ENCODE measurements at regions not wholly inside any gene's neighbourhood (a gene's known extent, or its start where the extent isn't known, plus 50 kb on each side); places are given as distances from the start of the nearest gene placed in this dataset.

DNA sequence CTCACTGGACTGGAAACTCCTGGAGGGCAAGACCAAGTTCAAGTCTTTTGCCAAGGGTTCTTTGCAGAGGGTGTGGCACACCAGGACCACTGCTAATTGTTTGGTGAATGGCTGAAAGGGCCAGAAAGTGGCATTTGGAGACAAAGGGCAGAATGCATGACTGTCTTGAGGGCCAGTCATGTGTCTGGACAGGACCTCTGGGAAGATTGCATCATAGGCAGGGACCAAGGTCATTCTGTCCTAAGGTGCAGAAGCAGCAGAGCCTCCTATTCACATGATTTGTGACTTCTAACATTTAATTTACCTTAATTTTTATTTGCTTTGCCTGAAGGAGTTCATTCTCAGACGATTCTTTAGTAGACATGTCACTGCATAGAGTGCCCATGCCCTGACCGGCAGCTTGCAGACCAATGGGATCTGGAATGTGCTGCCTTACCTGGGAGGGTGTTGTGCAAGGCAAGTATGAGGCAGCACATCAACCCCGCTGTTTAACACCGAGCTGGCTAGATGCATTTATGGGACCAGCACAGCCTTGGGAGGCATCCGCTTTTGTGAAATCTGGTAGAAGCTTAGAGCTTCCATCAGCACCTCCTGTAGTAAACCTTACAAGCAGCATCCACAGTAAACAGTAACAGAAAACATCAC lies 62.3 kb upstream of the MAF start:
- ChIA-PET POLR2A (no interaction called here), CTCF (no interaction called here)
- no peaks in the 10 kb centered on the region for H3K27me3 ChIP-seq (replicated peaks in 1 of 4; ENCODE audit: control extremely low read depth in 1 of 4, control insufficient read depth in 3 of 4, insufficient read depth in 4 of 4, low read length in 3 of 4)
- H3K27ac ChIP-seq (ENCODE audit: low read length in 2 of 2) = no peak overlapping the region
- H4K20me1 ChIP-seq (ENCODE audit: control insufficient read depth, insufficient read depth, low read length, poor library complexity, severe bottlenecking) = no peaks in the 10 kb centered on the region
- Mint-ChIP-seq H3K4me1 (no peaks in the 10 kb centered on the region), H3K9me3 (ENCODE audit: insufficient read depth) (no peaks in the 10 kb centered on the region), H3K27ac (no peak overlapping the region), H3K4me3 (no peak overlapping the region), H3K27me3 (peaks cover 8% of the 10 kb centered on the region)
- no peaks in the 10 kb centered on the region for H3K36me3 ChIP-seq (replicated peaks in 1 of 2; ENCODE audit: control extremely low read depth in 1 of 2, control insufficient read depth in 1 of 2, extremely low read depth in 1 of 2, insufficient read depth in 2 of 2, low read length in 1 of 2)
- intact Hi-C loops (cut with micrococcal nuclease) = no loop called here
- no peaks in the 10 kb centered on the region for H3K9me3 ChIP-seq (ENCODE audit: control extremely low read depth in 1 of 3, control insufficient read depth in 2 of 3, insufficient read depth in 1 of 3, low read length in 2 of 3)
- no peak overlapping the region for H2AFZ ChIP-seq (ENCODE audit: insufficient read depth, low read depth, low read length, poor library complexity, severe bottlenecking)
- no peak for DNase-seq
- no peak overlapping the region for H3K4me3 ChIP-seq (ENCODE audit: control extremely low read depth in 1 of 5, extremely low read depth in 1 of 5, insufficient read depth in 1 of 5, low read depth in 2 of 5, low read length in 4 of 5)
- no peak overlapping the region for H3K4me2 ChIP-seq (replicated peaks; ENCODE audit: low read depth, low read length, poor library complexity, severe bottlenecking)
- ATAC-seq (ENCODE audit: low read depth) = no peak
- no peaks in the 10 kb centered on the region for H3K4me1 ChIP-seq (ENCODE audit: control insufficient read depth in 2 of 2, insufficient read depth in 2 of 2, low read length in 2 of 2)
- TF ChIP-seq EZH2 (IDR thresholded peaks at IDR 0.05; ENCODE audit: borderline replicate concordance, insufficient read depth, low read depth, low read length, poor library complexity, severe bottlenecking) = no peak
- TF ChIP-seq, protein P1, sequence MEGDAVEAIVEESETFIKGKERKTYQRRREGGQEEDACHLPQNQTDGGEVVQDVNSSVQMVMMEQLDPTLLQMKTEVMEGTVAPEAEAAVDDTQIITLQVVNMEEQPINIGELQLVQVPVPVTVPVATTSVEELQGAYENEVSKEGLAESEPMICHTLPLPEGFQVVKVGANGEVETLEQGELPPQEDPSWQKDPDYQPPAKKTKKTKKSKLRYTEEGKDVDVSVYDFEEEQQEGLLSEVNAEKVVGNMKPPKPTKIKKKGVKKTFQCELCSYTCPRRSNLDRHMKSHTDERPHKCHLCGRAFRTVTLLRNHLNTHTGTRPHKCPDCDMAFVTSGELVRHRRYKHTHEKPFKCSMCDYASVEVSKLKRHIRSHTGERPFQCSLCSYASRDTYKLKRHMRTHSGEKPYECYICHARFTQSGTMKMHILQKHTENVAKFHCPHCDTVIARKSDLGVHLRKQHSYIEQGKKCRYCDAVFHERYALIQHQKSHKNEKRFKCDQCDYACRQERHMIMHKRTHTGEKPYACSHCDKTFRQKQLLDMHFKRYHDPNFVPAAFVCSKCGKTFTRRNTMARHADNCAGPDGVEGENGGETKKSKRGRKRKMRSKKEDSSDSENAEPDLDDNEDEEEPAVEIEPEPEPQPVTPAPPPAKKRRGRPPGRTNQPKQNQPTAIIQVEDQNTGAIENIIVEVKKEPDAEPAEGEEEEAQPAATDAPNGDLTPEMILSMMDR (IDR thresholded peaks at IDR 0.05) = no peak
- WGBS (ENCODE audit: insufficient coverage) = 93% methylated on average over 4 of the region's 5 CpGs
- H3K9ac ChIP-seq (ENCODE audit: low read length) = no peak overlapping the region
- no peaks in the 10 kb centered on the region for H3K79me2 ChIP-seq (ENCODE audit: control insufficient read depth, insufficient read depth, low read length)

DNA sequence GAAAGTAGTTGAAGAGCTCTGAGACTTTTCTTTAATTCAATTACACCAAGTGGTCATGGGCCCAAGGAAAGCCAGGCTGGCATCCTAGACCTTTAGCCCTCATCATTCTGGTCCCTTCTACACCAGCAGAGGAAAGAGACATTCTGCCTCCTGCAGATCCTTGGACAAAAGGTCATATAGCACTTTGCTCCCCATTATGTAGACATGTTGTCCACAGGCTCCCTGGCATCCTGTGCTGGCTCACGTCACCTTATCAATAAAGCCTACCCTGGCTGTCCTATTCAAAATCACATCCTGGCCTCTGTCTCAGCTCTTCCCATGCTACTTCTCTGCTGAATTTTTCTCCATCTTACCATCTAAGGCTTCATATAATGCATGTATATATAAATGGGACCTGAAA lies 61.6 kb upstream of the MAF start:
- H3K36me3 ChIP-seq (replicated peaks in 1 of 2; ENCODE audit: control extremely low read depth in 1 of 2, control insufficient read depth in 1 of 2, extremely low read depth in 1 of 2, insufficient read depth in 2 of 2, low read length in 1 of 2) = no peaks in the 10 kb centered on the region
- CTCF ChIA-PET = no interaction called here
- H3K9me3 ChIP-seq (ENCODE audit: control extremely low read depth in 1 of 3, control insufficient read depth in 2 of 3, insufficient read depth in 1 of 3, low read length in 2 of 3) = no peaks in the 10 kb centered on the region
- no peaks in the 10 kb centered on the region for H3K79me2 ChIP-seq (ENCODE audit: control insufficient read depth, insufficient read depth, low read length)
- 90% methylated on average over 1 of the region's 1 CpG for WGBS (ENCODE audit: insufficient coverage)
- Mint-ChIP-seq H3K27ac (no peak overlapping the region), H3K27me3 (peaks cover 8% of the 10 kb centered on the region), H3K9me3 (ENCODE audit: insufficient read depth) (no peaks in the 10 kb centered on the region), H3K4me1 (no peaks in the 10 kb centered on the region), H3K4me3 (no peak overlapping the region)
- no peak for ATAC-seq (ENCODE audit: low read depth)
- H3K9ac ChIP-seq (ENCODE audit: low read length) = no peak overlapping the region
- H3K4me3 ChIP-seq (ENCODE audit: control extremely low read depth in 1 of 5, extremely low read depth in 1 of 5, insufficient read depth in 1 of 5, low read depth in 2 of 5, low read length in 4 of 5) = no peak overlapping the region
- TF ChIP-seq EZH2 (IDR thresholded peaks at IDR 0.05; ENCODE audit: borderline replicate concordance, insufficient read depth, low read depth, low read length, poor library complexity, severe bottlenecking) = no peak
- TF ChIP-seq, protein P1 (IDR thresholded peaks at IDR 0.05) = no peak
- H3K4me1 ChIP-seq (ENCODE audit: control insufficient read depth in 2 of 2, insufficient read depth in 2 of 2, low read length in 2 of 2) = no peaks in the 10 kb centered on the region
- intact Hi-C loops (cut with micrococcal nuclease) = no loop called here
- POLR2A ChIA-PET = no interaction called here
- no peak overlapping the region for H3K27ac ChIP-seq (ENCODE audit: low read length in 2 of 2)
- H3K4me2 ChIP-seq (replicated peaks; ENCODE audit: low read depth, low read length, poor library complexity, severe bottlenecking) = no peak overlapping the region
- no peak overlapping the region for H2AFZ ChIP-seq (ENCODE audit: insufficient read depth, low read depth, low read length, poor library complexity, severe bottlenecking)
- no peaks in the 10 kb centered on the region for H4K20me1 ChIP-seq (ENCODE audit: control insufficient read depth, insufficient read depth, low read length, poor library complexity, severe bottlenecking)
- DNase-seq = no peak
- H3K27me3 ChIP-seq (replicated peaks in 1 of 4; ENCODE audit: control extremely low read depth in 1 of 4, control insufficient read depth in 3 of 4, insufficient read depth in 4 of 4, low read length in 3 of 4) = no peaks in the 10 kb centered on the region
